PC-3 (cell line): ENCODE measurements at regions not wholly inside any gene's neighbourhood (a gene's known extent, or its start where the extent isn't known, plus 50 kb on each side); places are given as distances from the start of the nearest gene placed in this dataset.

Experiments used
- ATAC-seq: fragments of 200-7000 bp; cut with Tn5 transposase; 2 replicates; pipeline ENCODE4 v1.9.1; 2020; ENCODE audit warnings: mild to moderate bottlenecking, moderate library complexity
- BruUV-seq: library from RNA; stranded (reverse); fragments of 400-500 nt; replicated peaks from 2 replicates; lab custom pipeline; 2021; lab: Mats Ljungman, UMichigan
- CTCF ChIA-PET: fragments of 300-600 bp; sonication (Branson Sonifier 250); formaldehyde crosslinking; loops from one replicate; lab custom pipeline; 2022; ENCODE audit warnings: antibody characterized with exemption; lab: Charles Lee
- POLR2A ChIA-PET: fragments of 300-600 bp; sonication (Branson Sonifier 250); formaldehyde crosslinking; loops from one replicate; lab custom pipeline; 2022; ENCODE audit warnings: antibody characterized with exemption; ENCODE audit not compliant: unreplicated experiment; lab: Charles Lee
- DNase-seq: peaks from one replicate; pipeline ENCODE4 v3.0.0-alpha.2; 2015
- H2AFZ ChIP-seq: fragments of 300-600 bp; sonication (generic); 2 replicates; pipeline ENCODE4 v1.6.0; 2016; ENCODE audit warnings: antibody characterized with exemption, low read length
- H3F3A ChIP-seq: fragments of 300-600 bp; sonication (generic); one replicate; pipeline ENCODE4 v1.6.0; 2017; ENCODE audit warnings: antibody characterized with exemption, low read length, control low read depth, mild to moderate bottlenecking; ENCODE audit not compliant: unreplicated experiment
- H3K27ac ChIP-seq: fragments of 300-600 bp; sonication (generic); 2 replicates; pipeline ENCODE4 v1.5.1; 2016; ENCODE audit warnings: mild to moderate bottlenecking, low read length
- H3K27me3 ChIP-seq: fragments of 300-600 bp; sonication (generic); 2 replicates; pipeline ENCODE4 v1.6.1; 2016; ENCODE audit warnings: low read length, mixed read lengths
- H3K36me3 ChIP-seq: fragments of 300-600 bp; sonication (generic); 2 replicates; pipeline ENCODE4 v1.6.1; 2016; ENCODE audit warnings: low read depth, mixed run types, low read length, mixed read lengths
- H3K4me1 ChIP-seq: fragments of 300-600 bp; sonication (generic); 2 replicates; pipeline ENCODE4 v1.5.1; 2016; ENCODE audit warnings: low read length; ENCODE audit not compliant: insufficient read depth
- H3K4me2 ChIP-seq: fragments of 300-600 bp; sonication (generic); 2 replicates; pipeline ENCODE4 v1.6.0; 2016; ENCODE audit warnings: low read length
- H3K4me3 ChIP-seq: fragments of 300-600 bp; sonication (generic); 2 replicates; pipeline ENCODE4 v1.5.1; 2016; ENCODE audit warnings: mild to moderate bottlenecking, low read length, mixed read lengths
- H3K79me2 ChIP-seq: fragments of 300-600 bp; sonication (generic); 2 replicates; pipeline ENCODE4 v1.6.1; 2017; ENCODE audit warnings: low read length, mixed read lengths
- H3K9ac ChIP-seq: fragments of 300-600 bp; sonication (generic); 2 replicates; pipeline ENCODE4 v1.6.0; 2016; ENCODE audit warnings: mild to moderate bottlenecking, low read length
- H3K9me2 ChIP-seq: fragments of 300-600 bp; sonication (generic); replicated peaks from 2 replicates; pipeline ENCODE4 v1.6.1; 2016; ENCODE audit warnings: mixed run types, low read length, mixed read lengths
- H3K9me3 ChIP-seq: fragments of 300-600 bp; sonication (generic); 2 replicates; pipeline ENCODE4 v1.6.1; 2016; ENCODE audit warnings: low read length, mixed read lengths
- H4K20me1 ChIP-seq: fragments of 300-600 bp; sonication (generic); 2 replicates; pipeline ENCODE4 v1.6.1; 2016; ENCODE audit warnings: low read length, mixed read lengths
- CTCF ChIP-seq: fragments of 300-600 bp; sonication (generic); conservative IDR thresholded peaks from 2 replicates; pipeline ENCODE4 v1.5.1; 2017; ENCODE audit warnings: antibody characterized with exemption, low read depth, mild to moderate bottlenecking, low read length
- EZH2 ChIP-seq: fragments of 300-600 bp; sonication (generic); IDR thresholded peaks from one replicate; pipeline ENCODE4 v1.6.1; 2017; ENCODE audit warnings: antibody characterized with exemption, mild to moderate bottlenecking, low read length; ENCODE audit not compliant: unreplicated experiment
- EZH2phosphoT487 ChIP-seq: fragments of 300-600 bp; sonication (generic); IDR thresholded peaks from 2 replicates; pipeline ENCODE4 v1.6.1; 2018; ENCODE audit warnings: mild to moderate bottlenecking, antibody characterized with exemption, low read length, borderline replicate concordance
- intact Hi-C: fragments of 100-400 bp; cut with micrococcal nuclease; formaldehyde crosslinking; loops from 2 replicates; pipeline ENCODE4 v1.9.0; 2023

- no peaks in the 10 kb centered on the region for H3K79me2 ChIP-seq
- ChIA-PET CTCF (no interaction called here), POLR2A (no interaction called here)
- no TSS peak for BruUV-seq
- H4K20me1 ChIP-seq: no peaks in the 10 kb centered on the region
- no peak overlapping the region for H3K27ac ChIP-seq
- no peak for ATAC-seq
- H3K4me2 ChIP-seq: no peak overlapping the region
- no peak overlapping the region for H3K4me3 ChIP-seq
- H3K27me3 ChIP-seq: no peaks in the 10 kb centered on the region
- no peaks in the 10 kb centered on the region for H3K9me2 ChIP-seq
- intact Hi-C loops: no loop called here
- TF ChIP-seq CTCF (no peak), EZH2 (no peak), EZH2phosphoT487 (no peak)
- H3K36me3 ChIP-seq: no peaks in the 10 kb centered on the region
- H3K9ac ChIP-seq: no peak overlapping the region
- no peak overlapping the region for H2AFZ ChIP-seq
- no peaks in the 10 kb centered on the region for H3K9me3 ChIP-seq
- no peaks in the 10 kb centered on the region for H3K4me1 ChIP-seq
- DNase-seq: no peak
- H3F3A ChIP-seq: no peaks in the 10 kb centered on the region
Measured at GRCh38 chr7:55273186-55273980, 91.8 kb upstream of the LANCL2 start.

GRCh38 chr7:55274156-55274555 is 91.0 kb upstream of the LANCL2 start:
- no TSS peak for BruUV-seq
- intact Hi-C loops: no loop called here
- CTCF ChIA-PET: no interaction called here

More at GRCh38 chr7:55274156-55274555, 91.0 kb upstream of the LANCL2 start:
- POLR2A ChIA-PET: no interaction called here
- Histone ChIP-seq H3K4me1 (no peaks in the 10 kb centered on the region), H3K4me3 (no peak overlapping the region), H3F3A (no peaks in the 10 kb centered on the region), H3K9me3 (no peaks in the 10 kb centered on the region), H3K27me3 (no peaks in the 10 kb centered on the region), H4K20me1 (no peaks in the 10 kb centered on the region), H3K27ac (no peak overlapping the region), H3K9ac (no peak overlapping the region), H3K9me2 (no peaks in the 10 kb centered on the region), H2AFZ (no peak overlapping the region), H3K79me2 (no peaks in the 10 kb centered on the region), H3K4me2 (no peak overlapping the region), H3K36me3 (no peaks in the 10 kb centered on the region)
- no peak for ATAC-seq
- TF ChIP-seq EZH2 (no peak), EZH2phosphoT487 (no peak), CTCF (no peak)
- DNase-seq: no peak
